ENCODE measurements at regions not wholly inside any gene's neighbourhood (a gene's known extent, or its start where the extent isn't known, plus 50 kb on each side); places are given as distances from the start of the nearest gene placed in this dataset.
"Not testable (repeated sequence)": the region's sequence is repeated elsewhere in the genome, so short reads cannot be mapped to it uniquely, and the experiment has no call there.

DNA sequence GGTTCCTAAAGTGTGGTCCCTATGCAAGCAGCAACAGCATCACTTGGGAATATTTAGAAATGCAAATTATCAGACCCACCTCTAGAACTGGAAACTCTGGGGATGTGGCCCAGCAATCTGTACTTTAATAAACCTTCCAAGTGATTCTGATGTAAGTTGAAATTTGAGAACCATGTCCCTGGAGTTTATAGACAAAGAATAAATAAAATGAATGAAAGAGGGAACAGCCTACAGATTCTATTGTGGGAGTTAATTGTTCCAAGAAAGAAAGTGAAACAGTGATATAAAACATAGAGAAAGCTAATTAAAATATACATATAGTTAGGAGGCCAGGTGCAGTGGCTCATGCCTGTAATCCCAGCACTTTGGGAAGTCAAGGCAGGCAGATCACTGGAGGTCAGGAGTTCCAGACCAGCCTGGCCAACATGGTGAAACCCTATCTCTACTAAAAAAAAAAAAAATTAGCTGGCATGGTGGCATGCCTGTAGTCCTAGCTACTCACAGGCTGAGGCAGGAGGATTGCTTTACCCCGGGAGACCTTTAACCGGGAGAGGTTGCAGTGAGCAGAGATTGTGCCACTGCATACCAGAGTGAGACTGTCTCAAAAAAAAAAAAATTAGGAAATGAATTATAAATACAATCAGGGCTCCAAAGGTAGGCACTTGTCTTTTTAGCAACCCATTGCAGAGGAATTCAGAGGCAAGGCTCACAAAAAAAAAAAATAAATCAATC lies 507.5 kb downstream of the NAV3 start:
- DNase-seq = no peak

DNA sequence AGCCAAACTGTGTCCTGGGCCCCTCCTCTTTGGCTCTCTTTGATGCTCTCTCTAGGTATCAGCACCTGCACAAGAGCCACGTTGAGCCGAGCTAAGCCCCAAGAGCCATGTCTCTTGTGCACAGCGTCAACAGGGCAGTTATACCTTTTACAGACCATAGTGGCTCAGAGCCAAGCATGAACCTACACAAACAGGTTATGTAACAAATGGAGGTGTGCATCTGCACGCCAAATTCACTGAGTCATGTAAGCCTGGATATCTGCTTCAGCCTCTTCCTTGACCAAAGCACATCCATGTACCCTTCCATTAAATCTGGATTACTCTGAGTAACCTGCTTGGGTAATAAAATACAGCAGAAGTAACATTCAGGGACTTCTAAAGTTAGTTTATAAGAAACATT lies 509.7 kb downstream of the NAV3 start:
- DNase-seq = no peak

DNA sequence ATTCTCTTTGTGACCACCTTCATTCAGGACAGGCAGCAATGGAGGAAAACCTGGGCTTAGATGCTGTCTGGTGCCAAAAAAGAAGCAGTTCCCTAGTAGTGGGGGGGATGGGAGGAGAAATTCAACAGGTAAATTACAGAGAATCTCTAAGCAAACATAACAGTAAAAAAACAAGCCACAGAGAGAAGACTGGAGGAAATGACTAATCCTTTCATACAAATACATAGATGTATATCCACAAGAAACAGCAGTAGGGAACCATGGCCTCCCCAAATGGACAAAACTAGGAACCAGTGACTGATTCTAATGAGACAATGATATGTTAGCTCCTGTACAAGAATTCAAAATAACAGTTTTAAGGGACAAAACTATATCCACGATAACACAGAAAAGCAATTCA lies 513.0 kb downstream of the NAV3 start:
- no peak for DNase-seq

DNA sequence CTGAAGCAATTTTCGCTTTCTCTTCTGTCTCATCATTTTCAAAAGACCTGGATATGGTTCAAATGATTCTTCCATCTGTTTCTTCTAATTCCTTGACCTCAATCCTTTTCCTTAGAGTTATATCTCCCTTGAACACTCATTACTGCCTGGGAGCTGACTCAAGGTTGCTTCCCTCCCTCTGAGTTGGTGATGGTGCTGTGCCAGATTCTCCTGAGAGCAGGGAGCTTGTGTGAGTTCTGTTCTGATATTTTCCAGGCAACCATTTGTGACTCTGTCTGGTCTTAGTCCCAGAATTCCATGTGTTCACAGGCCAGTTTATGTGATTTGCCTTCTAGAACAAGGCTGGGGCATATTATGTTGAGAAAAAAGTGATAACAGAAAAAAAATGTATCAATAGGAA lies 505.1 kb upstream of the SYT1 start:
- peak; percentile 16 for DNase-seq

DNA sequence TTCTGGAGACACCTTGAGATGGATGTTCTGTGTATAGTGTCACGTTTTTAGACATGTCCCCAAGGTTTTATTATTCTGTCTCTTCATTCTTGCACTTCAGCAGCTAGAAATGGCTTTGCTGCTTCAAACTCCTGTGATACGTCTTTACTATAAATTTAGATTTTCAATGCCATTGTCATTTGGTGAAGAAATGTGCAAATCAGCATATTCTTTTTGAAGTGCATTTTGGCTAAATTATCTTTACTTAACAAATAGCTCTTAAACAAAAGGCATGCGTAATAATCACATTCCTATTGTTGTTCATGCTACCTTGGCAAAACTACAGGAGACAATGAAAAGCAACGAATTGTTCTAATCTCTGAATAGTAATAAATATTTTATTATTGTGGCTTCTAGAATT lies 502.9 kb upstream of the SYT1 start:
- no peak for DNase-seq

DNA sequence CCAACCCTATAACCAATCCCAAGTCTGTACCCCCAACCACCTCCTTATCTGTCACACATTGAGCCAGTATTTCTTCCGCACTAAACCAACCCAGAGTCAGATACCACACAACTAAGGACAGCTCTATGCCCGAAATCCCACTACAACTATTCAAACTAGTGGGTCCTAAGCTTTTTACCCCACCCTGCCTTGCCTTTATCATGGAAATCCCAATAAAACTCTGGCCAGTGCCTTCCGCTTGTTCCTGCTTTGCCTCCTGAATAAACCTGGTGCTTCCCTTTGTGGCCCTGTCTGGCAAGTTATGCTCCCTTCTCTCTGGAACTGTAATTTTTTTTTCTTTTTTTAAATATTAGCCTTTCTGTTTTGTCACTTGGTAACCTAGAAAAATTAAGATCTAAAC lies 493.3 kb upstream of the SYT1 start:
- DNase-seq = no peak

DNA sequence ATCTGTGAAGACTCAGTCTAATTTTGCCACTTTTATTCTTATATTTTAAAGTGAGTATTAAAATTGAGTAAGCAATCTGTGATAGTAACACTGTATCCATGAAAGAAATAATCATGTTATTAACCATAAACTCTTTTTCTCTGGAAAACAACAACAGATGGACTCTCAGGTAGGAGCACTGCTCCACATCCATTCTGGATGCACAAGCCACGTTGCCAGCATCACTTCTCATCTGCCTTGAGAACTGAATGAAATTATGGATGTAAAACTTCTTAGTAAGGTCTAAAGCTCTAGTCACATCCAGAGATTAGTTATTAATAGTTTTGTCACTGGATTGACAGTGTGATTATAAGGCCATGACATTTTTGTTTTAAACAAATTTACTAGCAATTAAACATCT lies 489.1 kb upstream of the SYT1 start:
- no peak for DNase-seq

DNA sequence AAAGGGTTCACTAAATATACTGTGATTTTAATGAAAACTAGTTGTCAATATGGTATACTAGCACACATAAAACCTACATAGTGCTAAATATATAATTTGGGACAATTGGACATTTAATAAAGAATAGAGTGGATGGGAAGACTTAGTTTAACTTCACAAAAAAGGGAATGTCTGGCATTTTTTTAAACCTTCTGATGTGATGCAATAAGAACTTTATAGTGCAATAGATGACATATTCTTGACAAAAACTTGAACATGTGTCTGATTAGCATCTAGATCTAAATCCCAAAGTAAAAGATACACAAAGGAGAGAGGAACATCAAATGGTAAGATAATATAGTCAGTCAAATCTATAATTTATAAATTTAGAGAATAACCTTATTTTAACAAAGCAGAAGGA lies 488.3 kb upstream of the SYT1 start:
- DNase-seq = no peak

DNA sequence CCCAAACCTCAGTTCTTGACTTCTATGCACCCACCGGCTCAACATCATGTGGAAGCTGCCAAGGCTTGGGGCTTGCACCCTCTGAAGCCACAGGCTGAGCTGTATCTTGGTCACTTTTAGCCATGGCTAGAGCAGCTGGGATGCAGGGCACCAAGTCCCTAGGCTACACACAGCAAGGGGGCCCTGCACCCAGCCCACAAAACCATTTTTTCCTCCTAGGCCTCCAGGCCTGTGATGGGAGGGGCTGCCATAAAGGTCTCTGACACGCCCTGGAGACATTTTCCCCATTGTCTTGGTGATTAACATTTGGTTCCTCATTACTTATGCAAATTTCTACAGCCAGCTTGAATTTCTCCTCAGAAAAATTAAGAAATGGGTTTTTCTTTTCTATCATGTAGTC lies 485.5 kb upstream of the SYT1 start:
- DNase-seq = not testable (repeated sequence)

DNA sequence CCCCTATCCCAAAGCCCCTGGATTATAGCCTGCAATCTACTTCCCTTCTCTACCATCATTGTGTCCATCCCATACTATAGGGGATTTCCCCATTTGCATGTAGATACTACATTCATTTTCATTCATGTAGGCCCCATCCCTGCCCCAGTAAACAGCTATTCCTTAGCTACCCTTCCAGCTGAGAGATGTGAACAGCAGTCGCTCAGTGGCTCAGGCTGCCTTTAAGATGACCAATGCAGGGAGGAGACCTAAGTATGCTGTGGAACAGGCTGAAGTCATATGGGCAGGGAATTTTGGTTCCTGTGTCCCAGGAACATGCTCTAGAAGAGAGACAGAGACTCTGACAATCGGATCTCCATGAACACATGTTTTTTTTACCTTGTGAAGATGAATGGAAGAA lies 481.2 kb upstream of the SYT1 start:
- DNase-seq = no peak

DNA sequence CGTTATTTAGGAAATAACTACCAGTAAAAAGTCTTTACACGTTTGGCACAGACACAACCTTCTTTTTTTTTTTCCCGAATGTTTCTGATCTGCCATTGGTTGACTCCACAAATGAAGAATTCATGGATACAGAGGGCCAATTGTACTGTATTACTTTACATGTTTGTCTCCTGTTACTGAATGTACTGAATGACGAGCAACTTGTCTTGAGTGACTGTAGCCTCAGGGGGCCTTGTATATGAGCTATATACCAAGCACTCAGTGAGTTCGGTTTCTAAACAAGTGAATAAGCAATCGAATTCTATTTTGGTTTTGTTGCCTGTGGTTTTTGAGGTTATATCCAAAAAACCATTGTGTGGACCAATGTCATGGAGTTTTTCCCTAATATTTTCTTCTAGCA lies 480.0 kb upstream of the SYT1 start:
- DNase-seq = no peak

DNA sequence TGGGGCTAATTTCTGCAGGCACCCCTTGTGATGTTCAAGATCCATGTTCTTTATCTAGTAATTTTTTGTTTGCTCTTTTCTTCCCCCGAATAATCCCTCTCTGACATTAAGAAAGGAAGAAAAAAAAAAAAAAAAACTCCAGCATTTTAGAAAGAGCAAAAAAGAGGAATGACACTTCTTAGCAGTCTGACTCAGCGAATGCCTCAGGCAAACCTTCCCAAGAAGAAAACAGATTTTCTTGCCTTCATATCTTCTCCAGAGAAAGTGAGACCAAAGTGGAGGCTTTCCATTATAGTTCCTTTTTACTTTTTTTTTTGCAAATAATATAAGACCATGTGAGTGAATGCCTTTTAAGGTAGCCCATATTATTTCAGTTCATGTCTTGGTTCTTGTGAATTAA lies 479.0 kb upstream of the SYT1 start:
- DNase-seq = no peak

DNA sequence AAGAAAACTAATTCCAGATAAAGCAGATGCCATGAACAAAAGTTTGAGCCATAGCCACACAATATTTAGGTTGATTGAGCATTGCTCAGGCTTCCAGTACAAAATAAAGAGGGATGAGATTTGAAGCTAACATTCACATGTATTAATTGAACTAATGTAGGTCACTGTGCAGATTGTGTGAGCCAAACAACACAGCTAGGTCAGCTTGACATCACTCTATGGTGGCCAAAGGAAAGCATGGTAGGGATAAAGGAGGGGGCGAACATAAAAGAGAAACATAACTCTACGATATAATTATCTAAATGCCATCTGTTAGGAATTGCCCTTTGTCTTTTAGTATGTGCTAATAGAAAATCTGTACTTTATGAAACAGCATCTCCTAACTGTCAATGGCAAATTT lies 477.7 kb upstream of the SYT1 start:
- DNase-seq = no peak

DNA sequence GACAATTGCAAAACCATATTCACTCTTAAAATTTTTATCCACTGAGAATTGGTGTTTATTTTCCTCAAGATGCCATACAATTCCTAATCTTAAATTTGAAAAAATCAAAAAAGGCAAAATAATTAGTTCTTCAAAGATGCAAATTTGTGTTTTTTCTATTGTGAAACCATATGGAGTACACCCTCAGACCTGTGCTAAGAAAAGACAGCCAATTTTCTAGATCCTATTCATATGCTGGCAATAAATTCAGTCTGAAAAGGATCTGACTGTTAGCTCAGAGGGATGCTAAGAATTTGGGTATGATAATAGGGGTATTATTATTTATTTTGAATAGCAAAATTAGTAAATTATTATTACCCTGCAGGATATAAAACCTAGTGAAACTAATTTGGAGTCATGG lies 476.9 kb upstream of the SYT1 start:
- DNase-seq = no peak

DNA sequence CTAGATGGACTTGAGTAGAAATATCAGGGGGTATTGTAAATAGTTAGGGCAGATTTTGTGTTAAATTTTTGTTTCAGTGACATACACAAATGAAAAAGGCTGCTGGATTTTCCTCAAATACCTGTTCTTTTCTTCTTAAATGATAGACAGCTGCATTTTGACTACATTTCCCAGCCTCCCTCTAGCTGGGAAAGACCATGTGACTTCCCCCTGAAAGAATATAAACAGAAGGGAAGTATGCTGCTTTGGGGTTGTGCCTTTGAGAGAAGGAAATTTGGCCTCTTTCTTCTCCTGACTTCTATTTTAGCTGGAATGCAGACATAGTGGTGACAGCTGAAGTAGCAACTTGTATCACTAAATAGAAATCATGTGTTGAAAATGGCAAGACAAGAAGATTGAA lies 476.1 kb upstream of the SYT1 start:
- no peak for DNase-seq

DNA sequence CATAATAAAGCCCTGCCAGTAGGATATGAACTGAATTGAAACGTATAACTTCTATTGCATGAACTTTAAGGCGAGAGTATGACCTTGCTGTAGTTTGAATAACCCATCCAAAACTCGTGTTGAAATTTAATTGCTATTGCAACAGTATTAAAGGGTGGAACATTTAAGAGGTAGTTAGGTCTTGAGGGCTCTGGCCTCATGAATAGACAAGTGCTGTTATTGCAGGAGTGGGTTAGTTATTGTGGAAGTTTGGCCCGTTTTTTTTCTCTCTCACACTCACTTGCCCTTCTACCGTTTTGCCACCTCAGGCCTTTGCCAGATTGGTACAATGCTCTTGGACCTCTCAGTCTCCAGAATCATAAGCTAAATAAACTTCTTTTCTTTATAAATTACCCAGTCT lies 473.7 kb upstream of the SYT1 start:
- DNase-seq = no peak

DNA sequence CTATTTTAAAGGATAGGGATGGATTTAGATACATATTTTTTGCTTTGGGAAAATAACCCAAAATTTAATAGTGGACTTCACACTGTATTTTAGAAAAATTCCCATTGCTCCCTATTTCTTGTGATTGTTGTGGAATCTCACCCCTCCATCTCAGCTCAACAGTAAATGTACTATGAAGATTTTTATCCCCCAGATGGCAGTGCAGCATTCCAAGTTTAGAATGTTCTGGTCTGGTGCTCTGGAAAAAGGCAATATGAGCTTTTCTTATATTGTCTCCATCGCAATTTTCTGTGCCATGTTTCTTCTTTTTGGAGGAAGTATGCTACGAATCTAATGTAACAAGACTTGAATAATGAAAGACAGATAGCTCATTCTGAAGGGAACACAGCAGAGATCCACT lies 471.7 kb upstream of the SYT1 start:
- peak; percentile 10 for DNase-seq

DNA sequence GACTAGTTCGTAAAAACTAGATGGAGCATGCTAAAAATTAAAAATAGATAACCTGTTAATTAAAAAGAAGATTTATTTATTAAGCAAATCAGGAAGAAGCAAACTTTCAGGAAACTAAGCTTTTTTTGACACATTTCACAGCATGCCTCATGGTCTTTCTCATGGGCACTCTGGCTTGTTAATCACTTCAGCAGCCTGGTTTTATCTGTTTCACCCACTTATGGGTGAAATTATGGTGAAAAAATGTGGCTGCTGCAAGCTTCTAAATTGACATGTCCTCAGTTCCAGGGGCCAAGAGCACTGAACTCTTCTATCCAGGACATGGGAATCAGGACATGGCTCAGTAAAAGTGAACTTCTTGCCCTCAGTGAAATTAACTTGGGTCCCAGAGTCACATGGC lies 468.6 kb upstream of the SYT1 start:
- DNase-seq = no peak

DNA sequence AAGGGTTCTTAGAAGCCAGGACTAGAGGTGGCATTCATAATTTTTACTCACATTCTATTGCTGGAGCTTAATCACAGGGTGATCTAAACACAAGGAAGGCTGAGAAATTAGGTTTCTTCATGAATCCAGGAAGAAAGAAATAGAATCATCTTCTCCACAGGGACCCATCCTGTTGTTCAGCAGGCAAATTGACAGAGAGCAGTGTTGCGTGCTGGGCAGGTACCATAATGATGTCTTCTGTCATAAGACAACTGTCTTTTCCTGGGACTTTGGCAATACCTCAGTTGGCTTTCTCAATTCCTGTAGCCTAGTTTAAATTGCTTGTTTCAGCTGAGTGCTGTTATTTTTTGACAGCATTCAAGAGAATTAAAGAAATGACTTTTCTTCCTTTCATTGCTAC lies 468.0 kb upstream of the SYT1 start:
- DNase-seq = no peak

DNA sequence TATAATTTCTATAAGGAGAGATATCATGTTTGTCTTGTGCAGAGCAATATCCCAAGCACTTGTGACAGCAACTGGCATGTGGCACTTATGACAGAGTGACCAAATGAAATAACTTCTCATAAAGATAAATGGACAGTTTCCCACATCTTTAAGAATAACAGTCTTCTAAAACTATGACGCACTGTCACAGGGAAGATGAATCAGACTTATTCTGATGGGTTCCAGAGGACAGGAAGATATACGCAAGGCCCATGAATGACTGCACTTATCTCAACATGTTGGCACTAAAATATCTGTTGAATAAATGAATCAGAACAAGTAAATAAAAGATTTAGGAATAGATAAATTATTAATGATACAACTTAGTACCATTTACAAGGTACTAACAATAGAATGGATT lies 465.8 kb upstream of the SYT1 start:
- no peak for DNase-seq

DNA sequence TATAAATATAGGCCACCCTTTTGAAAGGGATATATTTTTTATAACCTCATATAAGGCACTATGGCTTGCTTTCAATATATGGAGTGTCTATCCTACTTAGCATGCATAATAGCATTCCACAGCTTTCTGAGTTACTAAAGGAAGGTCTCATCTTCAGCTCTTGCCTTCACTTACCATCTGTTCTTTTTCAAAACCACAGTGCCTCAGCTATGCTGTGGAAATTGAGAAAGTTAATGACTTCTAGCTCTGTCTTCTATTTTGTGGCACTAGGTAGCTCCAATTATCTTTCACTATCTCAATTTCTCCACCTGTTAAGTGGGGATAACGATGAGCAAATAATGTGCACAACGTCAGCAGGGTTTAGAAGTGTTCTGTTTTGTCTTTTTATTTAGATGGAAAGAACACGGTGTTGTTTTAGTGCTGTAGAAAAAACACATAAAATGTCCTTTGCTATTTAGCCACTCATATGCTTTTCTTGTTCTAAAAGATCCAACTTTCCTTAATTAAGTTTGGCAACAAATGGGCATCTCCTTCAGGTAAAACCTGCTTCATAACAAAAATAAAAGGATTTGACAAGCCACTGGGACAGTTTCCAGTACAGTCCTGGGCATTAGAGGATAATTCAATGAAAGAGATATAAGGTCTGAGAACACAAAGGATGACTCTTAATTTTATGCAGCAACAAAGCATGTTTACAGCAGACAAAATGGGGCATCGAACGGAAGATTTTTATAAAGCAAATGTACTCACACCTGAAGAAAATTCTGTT lies 462.0 kb upstream of the SYT1 start:
- no peak for DNase-seq

DNA sequence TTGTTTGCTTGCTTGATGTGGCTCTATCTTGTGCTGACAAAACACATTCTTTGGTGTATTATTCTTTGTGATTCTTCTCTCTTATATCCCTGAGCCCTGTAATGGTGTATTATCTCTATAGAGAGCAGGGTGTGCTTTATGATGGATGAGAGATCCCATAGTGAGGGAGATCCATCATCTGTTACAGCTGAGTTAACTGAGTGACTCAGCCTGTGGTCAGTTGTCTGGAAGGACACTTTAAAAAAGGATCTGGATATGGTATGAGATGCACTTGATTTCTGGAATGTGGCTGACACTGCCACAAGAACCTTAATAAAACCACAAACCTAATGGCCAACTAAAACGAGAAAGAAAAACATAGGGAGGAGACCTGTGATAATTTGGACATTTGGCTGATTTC lies 461.4 kb upstream of the SYT1 start:
- no peak for DNase-seq

DNA sequence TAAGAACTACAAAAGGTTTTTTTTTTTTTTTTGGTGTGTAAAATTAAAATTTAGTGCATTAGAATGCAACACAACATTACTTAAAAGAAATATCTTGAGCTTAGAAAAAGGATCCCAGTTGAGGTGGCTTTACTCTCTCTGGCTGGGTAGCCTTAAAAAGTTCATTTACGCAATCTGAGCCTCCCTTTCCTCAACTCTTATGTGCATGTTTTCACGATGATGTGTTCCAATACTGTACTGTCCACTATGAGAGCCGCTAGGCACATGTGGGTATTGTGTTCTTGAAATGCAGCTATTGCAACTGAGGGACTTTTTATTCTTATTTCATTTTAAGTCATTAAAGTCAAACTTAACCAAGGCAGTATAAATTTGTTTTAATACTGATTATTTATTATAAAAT lies 460.9 kb upstream of the SYT1 start:
- no peak for DNase-seq

DNA sequence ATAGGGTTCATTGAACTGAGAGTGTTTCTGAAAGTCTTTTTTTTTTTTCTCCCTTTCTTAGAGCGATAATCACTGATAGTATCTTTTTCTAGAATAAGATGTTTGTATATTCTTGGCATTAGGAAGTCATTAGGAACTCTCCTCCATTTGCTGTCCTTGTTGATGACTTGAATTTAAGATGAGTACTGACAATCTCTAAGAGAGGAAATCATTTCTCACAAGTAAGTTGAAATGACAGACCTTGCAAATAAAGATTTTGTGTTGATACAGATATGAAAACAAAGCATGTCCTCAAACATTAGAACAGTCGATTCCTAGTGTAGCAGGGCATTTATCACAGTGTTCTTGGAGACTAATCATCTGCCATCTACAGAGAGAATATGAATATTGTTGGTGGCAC lies 458.4 kb upstream of the SYT1 start:
- DNase-seq = no peak
